GM13976 (cell line): ENCODE measurements at regions not wholly inside any gene's neighbourhood (a gene's known extent, or its start where the extent isn't known, plus 50 kb on each side); places are given as distances from the start of the nearest gene placed in this dataset.

Source experiments
- DNase-seq: peaks from one replicate; pipeline ENCODE4 v3.0.0; 2012; ENCODE audit warnings: low spot score
- CTCF ChIP-seq: IDR thresholded peaks from 2 replicates; pipeline ENCODE4 v1.5.1; 2012; ENCODE audit warnings: borderline replicate concordance, mild to moderate bottlenecking; ENCODE audit not compliant: insufficient read depth; ENCODE audit errors: extremely low read depth, missing control alignments, control extremely low read depth
- in situ Hi-C: fragments of 300-500 bp; cut with MboI; formaldehyde crosslinking; loops from one replicate; pipeline ENCODE4 v1.12.0; 2022; ENCODE audit warnings: low sequenced_read_pairs, mixed read lengths, inconsistent platforms; ENCODE audit not compliant: unreplicated experiment

GRCh38 chr7:13832346-13832745, 157.1 kb downstream of the ETV1 start:
- no peak for DNase-seq
- in situ Hi-C loops = no loop called here
- no peak for TF ChIP-seq CTCF

DNA sequence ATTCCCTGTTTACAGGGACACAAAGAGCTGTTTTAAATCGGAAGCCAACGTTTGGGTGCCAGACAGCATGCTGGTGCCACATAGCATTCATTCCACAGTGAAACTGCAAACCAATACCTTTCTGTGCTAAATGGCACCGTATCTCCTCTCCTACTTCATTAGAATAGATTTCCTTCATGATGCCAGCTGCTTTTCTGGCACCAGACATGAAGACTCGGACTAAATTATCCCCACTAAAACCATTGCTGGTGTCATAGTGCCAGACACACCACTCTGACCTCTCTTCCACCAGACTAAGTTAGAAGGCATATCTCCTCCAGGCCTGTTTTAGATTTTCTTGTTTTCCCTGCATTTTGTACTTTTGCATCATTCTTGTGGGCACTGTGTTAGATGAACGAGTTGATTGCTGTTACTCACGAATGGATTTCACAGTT, 155.1 kb downstream of the ETV1 start:
- in situ Hi-C loops = no loop called here
- TF ChIP-seq CTCF = no peak
- DNase-seq = no peak

DNA sequence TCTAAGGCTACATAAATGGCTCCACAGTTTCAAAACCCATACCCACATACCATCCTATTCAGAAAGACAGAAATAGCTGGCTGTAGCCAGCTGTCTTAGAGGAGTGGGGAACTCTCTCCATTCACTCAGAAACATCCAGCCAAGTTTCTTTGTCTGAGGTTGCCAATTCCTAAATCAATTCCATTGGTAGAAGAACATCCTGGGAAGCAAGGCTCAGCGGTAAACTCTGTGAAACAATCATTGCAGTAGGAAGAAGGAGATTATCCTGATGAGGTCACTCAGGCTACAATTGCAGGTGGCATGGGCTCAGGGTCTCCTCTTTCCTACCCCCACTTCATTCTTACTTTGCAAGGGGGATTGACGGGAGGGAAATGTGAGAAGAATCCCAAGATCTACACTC, 154.0 kb downstream of the ETV1 start:
- DNase-seq = no peak
- in situ Hi-C loops = no loop called here
- no peak for TF ChIP-seq CTCF

DNA sequence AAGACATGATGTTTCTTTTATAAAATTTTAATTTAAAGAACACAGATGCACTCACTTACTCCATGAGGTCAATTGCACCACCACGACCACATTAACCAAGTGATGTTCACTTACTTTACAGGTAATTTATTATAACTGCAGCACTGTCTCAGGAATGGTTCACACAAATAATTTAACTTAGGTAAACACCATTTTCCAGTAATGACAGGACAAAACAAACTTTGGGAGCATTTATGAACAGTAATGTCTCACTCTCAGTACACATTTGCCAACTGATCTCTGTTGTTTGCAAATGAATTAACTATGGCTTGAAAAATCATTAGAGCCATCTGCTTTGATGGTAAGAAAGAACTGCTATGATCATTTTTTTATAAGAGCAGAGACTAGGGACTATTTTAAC, 150.4 kb downstream of the ETV1 start:
- TF ChIP-seq CTCF = no peak
- in situ Hi-C loops = no loop called here
- DNase-seq = no peak
